ENCODE measurements at regions not wholly inside any gene's neighbourhood (a gene's known extent, or its start where the extent isn't known, plus 50 kb on each side); places are given as distances from the start of the nearest gene placed in this dataset.

DNA sequence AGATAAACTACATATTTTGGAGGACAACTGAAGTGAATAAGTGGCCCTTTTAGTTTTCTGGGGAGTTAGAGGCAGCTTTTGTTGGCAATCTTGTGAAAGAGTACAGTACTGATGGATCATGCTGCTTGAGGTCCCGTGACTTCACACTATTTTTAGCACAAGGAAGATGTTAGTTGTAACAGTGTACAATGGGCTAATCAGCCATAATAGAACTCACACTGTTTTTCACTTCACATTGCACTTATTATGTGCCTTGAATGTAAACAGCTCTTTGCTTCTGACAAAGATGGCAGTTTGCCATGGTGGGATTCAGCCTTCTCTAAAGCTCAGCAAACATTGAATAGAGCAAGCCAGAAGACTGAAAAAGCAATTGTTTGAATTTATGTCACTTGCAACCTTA is 176.7 kb upstream of the ZNF608 start:
- Histone ChIP-seq H3K27ac (no peak overlapping the region), H3K27me3 (no peaks in the 10 kb centered on the region), H3K4me1 (peaks cover 0 to 28% (median 11%) of the 10 kb centered on the region in 12 donors), H3K36me3 (no peaks in the 10 kb centered on the region), H3K9me3 (no peaks in the 10 kb centered on the region), H3K4me3 (no peak overlapping the region)
- intact Hi-C loops (cut with DNase I): no loop called here
- 6 to 17% (median 7%) methylated on average over 1 of the region's 1 CpG for WGBS, 4 donors
- DNase-seq (peak in 1 of 5 donors; percentile 10), ATAC-seq (peak; percentile 55 to 78 (median 74))
- no peak for TF ChIP-seq POLR2A (IDR thresholded peaks at IDR 0.05)
- TF ChIP-seq, protein P1, sequence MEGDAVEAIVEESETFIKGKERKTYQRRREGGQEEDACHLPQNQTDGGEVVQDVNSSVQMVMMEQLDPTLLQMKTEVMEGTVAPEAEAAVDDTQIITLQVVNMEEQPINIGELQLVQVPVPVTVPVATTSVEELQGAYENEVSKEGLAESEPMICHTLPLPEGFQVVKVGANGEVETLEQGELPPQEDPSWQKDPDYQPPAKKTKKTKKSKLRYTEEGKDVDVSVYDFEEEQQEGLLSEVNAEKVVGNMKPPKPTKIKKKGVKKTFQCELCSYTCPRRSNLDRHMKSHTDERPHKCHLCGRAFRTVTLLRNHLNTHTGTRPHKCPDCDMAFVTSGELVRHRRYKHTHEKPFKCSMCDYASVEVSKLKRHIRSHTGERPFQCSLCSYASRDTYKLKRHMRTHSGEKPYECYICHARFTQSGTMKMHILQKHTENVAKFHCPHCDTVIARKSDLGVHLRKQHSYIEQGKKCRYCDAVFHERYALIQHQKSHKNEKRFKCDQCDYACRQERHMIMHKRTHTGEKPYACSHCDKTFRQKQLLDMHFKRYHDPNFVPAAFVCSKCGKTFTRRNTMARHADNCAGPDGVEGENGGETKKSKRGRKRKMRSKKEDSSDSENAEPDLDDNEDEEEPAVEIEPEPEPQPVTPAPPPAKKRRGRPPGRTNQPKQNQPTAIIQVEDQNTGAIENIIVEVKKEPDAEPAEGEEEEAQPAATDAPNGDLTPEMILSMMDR (IDR thresholded peaks at IDR 0.05): no peak

DNA sequence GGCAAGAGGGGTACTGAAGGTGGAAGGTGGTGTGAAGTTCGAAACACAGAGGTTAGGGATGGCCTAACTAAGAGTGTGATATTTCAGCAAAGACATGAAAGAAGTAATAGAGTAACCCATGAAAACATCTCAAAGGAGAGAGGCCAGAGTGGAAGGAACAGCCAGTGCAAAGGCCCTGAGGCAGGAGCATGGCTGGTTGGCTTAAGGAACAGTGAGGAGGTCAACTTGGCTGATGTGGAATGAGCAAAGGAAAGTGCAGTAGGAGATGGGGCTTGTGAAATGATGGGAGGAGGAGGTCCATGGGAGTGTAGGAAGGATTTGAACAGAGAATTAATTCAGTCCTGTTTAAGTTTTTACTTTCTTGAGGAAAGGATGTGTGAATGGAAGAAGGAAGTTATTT is 178.3 kb upstream of the ZNF608 start:
- WGBS, 4 donors: 94 to 100% (median 96%) methylated on average over 1 of the region's 1 CpG
- intact Hi-C loops (cut with DNase I): no loop called here
- DNase-seq: no peak
- no peaks in the 10 kb centered on the region for H3K27me3 ChIP-seq
- no peaks in the 10 kb centered on the region for H3K36me3 ChIP-seq
- no peak overlapping the region for H3K4me3 ChIP-seq
- no peak for ATAC-seq
- H3K4me1 ChIP-seq: peaks cover 0 to 21% (median 11%) of the 10 kb centered on the region in 12 donors
- H3K9me3 ChIP-seq: no peaks in the 10 kb centered on the region
- no peak for TF ChIP-seq POLR2A (IDR thresholded peaks at IDR 0.05)
- TF ChIP-seq, protein P1 (IDR thresholded peaks at IDR 0.05): no peak
- no peak overlapping the region for H3K27ac ChIP-seq

DNA sequence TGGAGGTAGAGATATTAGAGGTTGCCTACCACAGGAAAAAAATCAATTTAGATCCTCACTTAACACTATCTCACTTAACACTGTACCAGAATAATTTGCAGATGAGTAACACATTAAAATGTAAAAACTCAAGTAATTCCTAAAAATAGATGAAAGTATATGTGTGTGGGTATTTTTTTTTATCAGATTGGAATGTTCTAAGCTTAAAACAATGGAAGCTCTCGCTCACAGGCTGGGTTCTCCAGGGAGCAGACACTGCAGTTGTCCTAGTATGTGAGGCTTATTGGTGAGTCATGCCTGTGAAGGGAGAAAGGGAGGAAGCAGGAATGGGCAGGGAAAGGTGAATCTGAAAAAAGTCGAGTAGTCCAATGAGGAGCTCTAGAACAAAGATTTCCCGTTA is 181.3 kb upstream of the ZNF608 start:
- H3K9me3 ChIP-seq: no peaks in the 10 kb centered on the region
- peaks cover 0 to 14% (median 8%) of the 10 kb centered on the region in 12 donors for H3K4me1 ChIP-seq
- no peak overlapping the region for H3K4me3 ChIP-seq
- intact Hi-C loops (cut with DNase I): no loop called here
- no peak overlapping the region for H3K27ac ChIP-seq
- ATAC-seq (no peak), DNase-seq (no peak)
- 65 to 75% (median 73%) methylated on average over 3 of the region's 3 CpGs for WGBS, 4 donors
- H3K27me3 ChIP-seq: no peaks in the 10 kb centered on the region
- no peaks in the 10 kb centered on the region for H3K36me3 ChIP-seq
- TF ChIP-seq, protein P1 (IDR thresholded peaks at IDR 0.05): no peak

DNA sequence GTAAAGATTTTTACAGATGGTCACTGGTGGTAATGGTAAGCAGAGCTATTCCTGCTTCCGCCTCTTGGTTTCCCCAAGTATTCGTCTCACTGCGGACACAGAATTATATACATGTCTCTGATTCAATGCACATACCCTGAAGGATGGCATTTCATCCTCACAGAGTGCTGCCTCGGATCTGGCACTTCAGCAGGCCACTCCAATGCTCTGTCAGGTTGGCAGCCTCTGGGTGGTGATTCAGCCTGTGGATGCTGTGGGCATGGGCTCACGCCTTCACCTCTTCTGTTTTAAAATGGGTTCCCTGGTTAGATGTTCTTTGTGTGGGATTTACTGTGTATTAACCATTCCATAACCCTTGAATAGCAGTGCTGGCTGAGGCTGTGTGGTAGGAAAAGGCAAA is 182.6 kb upstream of the ZNF608 start:
- no peak for TF ChIP-seq POLR2A (IDR thresholded peaks at IDR 0.05)
- TF ChIP-seq, protein P1 (IDR thresholded peaks at IDR 0.05): no peak
- no peaks in the 10 kb centered on the region for H3K36me3 ChIP-seq
- no peak overlapping the region for H3K4me3 ChIP-seq
- no peak overlapping the region for H3K27ac ChIP-seq
- DNase-seq (no peak), ATAC-seq (no peak)
- intact Hi-C loops (cut with DNase I): no loop called here
- H3K9me3 ChIP-seq: no peaks in the 10 kb centered on the region
- WGBS, 4 donors: 92 to 97% (median 96%) methylated on average over 5 of the region's 5 CpGs
- H3K4me1 ChIP-seq: peaks cover 0 to 8% (median 0%) of the 10 kb centered on the region in 12 donors
- no peaks in the 10 kb centered on the region for H3K27me3 ChIP-seq
